H1 (cell line): ENCODE measurements at regions not wholly inside any gene's neighbourhood (a gene's known extent, or its start where the extent isn't known, plus 50 kb on each side); places are given as distances from the start of the nearest gene placed in this dataset.

Source experiments
- CTCF ChIA-PET: fragments of 300-600 bp; sonication (Branson Sonifier 250); formaldehyde crosslinking; loops from one replicate; lab custom pipeline; 2021; ENCODE audit not compliant: partially characterized antibody; lab: Charles Lee
- POLR2A ChIA-PET: fragments of 300-600 bp; sonication (Branson Sonifier 250); formaldehyde crosslinking; loops from one replicate; lab custom pipeline; 2021; ENCODE audit warnings: inconsistent platforms; ENCODE audit not compliant: partially characterized antibody; lab: Charles Lee
- DNase-seq, 2 experiments: peaks; one replicate each; pipeline versions ENCODE4 v3.0.0 to v3.0.0-alpha.2; 2010 to 2022; ENCODE audit warnings: low spot score in 2 of 2, low read depth in 1 of 2, mixed read lengths in 1 of 2
- FAIRE-seq: peaks from 2 replicates; lab custom pipeline; 2011; peaks lifted over from hg19 to GRCh38; lab: Jason Lieb, UNC
- H2AFZ ChIP-seq: 2 replicates; pipeline ENCODE4 v1.8.1; 2012; ENCODE audit warnings: low read length, inconsistent platforms
- H2AK5ac ChIP-seq: 2 replicates; pipeline ENCODE4 v1.6.1; 2013; ENCODE audit warnings: low read depth, low read length
- H2BK120ac ChIP-seq: replicated peaks from 2 replicates; pipeline ENCODE3; 2013; ENCODE audit warnings: low read depth, low read length, inconsistent platforms
- H2BK12ac ChIP-seq: 2 replicates; pipeline ENCODE4 v1.6.1; 2013; ENCODE audit warnings: low read depth, low read length
- H2BK15ac ChIP-seq: 2 replicates; pipeline ENCODE4 v1.6.1; 2013; ENCODE audit warnings: low read length
- H2BK20ac ChIP-seq: 2 replicates; pipeline ENCODE4 v1.6.1; 2013; ENCODE audit warnings: low read length
- H2BK5ac ChIP-seq: 2 replicates; pipeline ENCODE4 v1.6.1; 2013; ENCODE audit warnings: low read depth, low read length
- H3K14ac ChIP-seq: 2 replicates; pipeline ENCODE4 v1.6.1; 2013; ENCODE audit warnings: inconsistent platforms; ENCODE audit not compliant: insufficient read length
- H3K18ac ChIP-seq: 2 replicates; pipeline ENCODE4 v1.6.1; 2013; ENCODE audit warnings: low read length; ENCODE audit errors: extremely low read depth
- H3K23ac ChIP-seq: 2 replicates; pipeline ENCODE4 v1.6.1; 2013; ENCODE audit warnings: inconsistent platforms; ENCODE audit not compliant: insufficient read length
- H3K23me2 ChIP-seq: 2 replicates; pipeline ENCODE4 v1.6.1; 2013; ENCODE audit warnings: low read depth, low read length
- H3K27ac ChIP-seq: 2 replicates; pipeline ENCODE4 v1.6.1; 2011; ENCODE audit warnings: low read depth, low read length, inconsistent platforms
- H3K27me3 ChIP-seq, 4 experiments: replicated peaks in 1 of 4; 1 replicate in 1 of 4; 2 replicates in 3 of 4; pipeline versions ENCODE4 v1.6.1 to v1.8.1; 2011 to 2013; ENCODE audit warnings: low read length in 3 of 4, mild to moderate bottlenecking in 3 of 4, inconsistent platforms in 2 of 4, mixed read lengths in 2 of 4, moderate library complexity in 1 of 4; ENCODE audit not compliant: control insufficient read depth in 3 of 4, insufficient read depth in 3 of 4; ENCODE audit errors: extremely low read depth in 1 of 4
- H3K36me3 ChIP-seq, 4 experiments: 2 replicates each; pipeline versions ENCODE4 v1.6.1 to v1.8.1; 2011 to 2013; ENCODE audit warnings: mild to moderate bottlenecking in 4 of 4, low read length in 3 of 4, moderate library complexity in 2 of 4, control low read depth in 1 of 4, inconsistent platforms in 1 of 4; ENCODE audit not compliant: insufficient read depth in 4 of 4, control insufficient read depth in 2 of 4
- H3K4ac ChIP-seq: replicated peaks from 2 replicates; pipeline ENCODE3; 2013; ENCODE audit warnings: low read length, low read depth, mixed read lengths, inconsistent platforms; ENCODE audit not compliant: insufficient read length
- H3K4me1 ChIP-seq, 4 experiments: replicated peaks in 1 of 4; 1 replicate in 1 of 4; 2 replicates in 3 of 4; pipeline versions ENCODE4 v1.6.1 to v1.8.1; 2011 to 2013; ENCODE audit warnings: low read length in 3 of 4, inconsistent platforms in 2 of 4, mixed read lengths in 1 of 4; ENCODE audit not compliant: insufficient read depth in 4 of 4, control insufficient read depth in 3 of 4
- H3K4me2 ChIP-seq, 2 experiments: 2 replicates each; pipeline versions ENCODE4 v1.6.1 to v1.8.1; 2011 to 2013; ENCODE audit warnings: low read depth in 2 of 2, low read length in 2 of 2, control low read depth in 1 of 2, inconsistent platforms in 1 of 2, mild to moderate bottlenecking in 1 of 2; ENCODE audit not compliant: insufficient read depth in 1 of 2
- H3K4me3 ChIP-seq, 4 experiments: fragments of 200-600, 300-600 bp in 1 of 4; sonication (generic), shearing (Covaris generic), sonication (Bioruptor Twin) in 1 of 4; 2 replicates each; pipeline versions ENCODE4 v1.5.1 to v1.8.1; 2011 to 2016; ENCODE audit warnings: low read length in 4 of 4, low read depth in 3 of 4, control low read depth in 2 of 4, inconsistent platforms in 2 of 4, mild to moderate bottlenecking in 2 of 4, mixed read lengths in 1 of 4, moderate library complexity in 1 of 4; ENCODE audit not compliant: insufficient read depth in 2 of 4; ENCODE audit errors: extremely low read depth in 1 of 4
- H3K56ac ChIP-seq: replicated peaks from 2 replicates; pipeline ENCODE3; 2013; ENCODE audit warnings: low read depth, mild to moderate bottlenecking, mixed read lengths, low read length, inconsistent platforms; ENCODE audit not compliant: insufficient read length
- H3K79me1 ChIP-seq: 2 replicates; pipeline ENCODE4 v1.6.1; 2013; ENCODE audit warnings: low read depth, low read length, control low read depth
- H3K79me2 ChIP-seq, 2 experiments: 2 replicates each; pipeline versions ENCODE4 v1.6.1 to v1.8.1; 2012 to 2013; ENCODE audit warnings: low read length in 2 of 2, mild to moderate bottlenecking in 2 of 2, inconsistent platforms in 1 of 2; ENCODE audit not compliant: insufficient read depth in 2 of 2, control insufficient read depth in 1 of 2
- H3K9ac ChIP-seq, 4 experiments: replicated peaks in 1 of 4; 1 replicate in 1 of 4; 2 replicates in 3 of 4; pipeline versions ENCODE4 v1.6.1 to v1.8.1; 2011 to 2013; ENCODE audit warnings: low read depth in 3 of 4, low read length in 3 of 4, control low read depth in 2 of 4, mild to moderate bottlenecking in 2 of 4, moderate library complexity in 2 of 4, inconsistent platforms in 1 of 4; ENCODE audit errors: extremely low read depth in 1 of 4
- H3K9me3 ChIP-seq, 2 experiments: 2 replicates each; pipeline versions ENCODE4 v1.6.1 to v1.8.1; 2012 to 2013; ENCODE audit warnings: mild to moderate bottlenecking in 2 of 2, moderate library complexity in 2 of 2, control low read depth in 1 of 2, inconsistent platforms in 1 of 2, low read depth in 1 of 2, low read length in 1 of 2, mixed read lengths in 1 of 2; ENCODE audit not compliant: insufficient read depth in 2 of 2
- H4K20me1 ChIP-seq, 2 experiments: replicated peaks in 1 of 2; 2 replicates each; pipeline versions ENCODE3 to v1.8.1; 2011 to 2013; ENCODE audit warnings: inconsistent platforms in 2 of 2, low read length in 2 of 2, mild to moderate bottlenecking in 1 of 2; ENCODE audit not compliant: insufficient read depth in 2 of 2, control insufficient read depth in 1 of 2
- H4K5ac ChIP-seq: 2 replicates; pipeline ENCODE4 v1.6.1; 2013; ENCODE audit warnings: low read length, low read depth, mixed read lengths, inconsistent platforms; ENCODE audit not compliant: insufficient read length
- H4K8ac ChIP-seq: 2 replicates; pipeline ENCODE4 v1.8.0; 2013; ENCODE audit warnings: mild to moderate bottlenecking, moderate library complexity, low read length, inconsistent platforms; ENCODE audit not compliant: insufficient read depth; ENCODE audit errors: extremely low read depth
- H4K91ac ChIP-seq: replicated peaks from 2 replicates; pipeline ENCODE3; 2013; ENCODE audit warnings: low read length, mixed read lengths, inconsistent platforms; ENCODE audit not compliant: insufficient read length
- CBX8 ChIP-seq: fragments of 300-800, 300-1000 bp; sonication (generic); IDR thresholded peaks from 2 replicates; pipeline ENCODE4 v1.7.1; 2016; ENCODE audit warnings: low read depth, low read length, borderline replicate concordance
- CEBPB ChIP-seq: IDR thresholded peaks from 2 replicates; pipeline ENCODE4 v1.6.1; 2012; ENCODE audit warnings: low read depth, low read length
- CHD1 ChIP-seq: IDR thresholded peaks from 2 replicates; pipeline ENCODE4 v1.6.1; 2012; ENCODE audit warnings: low read depth, low read length, improper control_type of control experiment
- CHD2 ChIP-seq: IDR thresholded peaks from 2 replicates; pipeline ENCODE4 v1.6.1; 2012; ENCODE audit warnings: low read length, improper control_type of control experiment
- EGR1 ChIP-seq: IDR thresholded peaks from 2 replicates; pipeline ENCODE4 v1.6.1; 2011; ENCODE audit warnings: low read depth, low read length, borderline replicate concordance
- MAX ChIP-seq: IDR thresholded peaks from 2 replicates; pipeline ENCODE4 v1.6.1; 2012; ENCODE audit warnings: inconsistent platforms
- NANOG ChIP-seq: IDR thresholded peaks from 2 replicates; pipeline ENCODE4 v1.6.1; 2011; ENCODE audit warnings: low read length, low read depth, mild to moderate bottlenecking, inconsistent platforms; ENCODE audit not compliant: insufficient read depth, poor library complexity, severe bottlenecking
- POLR2AphosphoS5 ChIP-seq: IDR thresholded peaks from 2 replicates; pipeline ENCODE4 v1.6.1; 2011; ENCODE audit warnings: low read depth, low read length
- RAD21 ChIP-seq, 2 experiments: IDR thresholded peaks in 1 of 2; conservative IDR thresholded peaks in 1 of 2; 2 replicates each; pipeline ENCODE4 v1.6.1; 2011; ENCODE audit warnings: low read depth in 2 of 2, low read length in 2 of 2, improper control_type of control experiment in 1 of 2, inconsistent platforms in 1 of 2, mild to moderate bottlenecking in 1 of 2, moderate library complexity in 1 of 2
- RBBP5 ChIP-seq: IDR thresholded peaks from 2 replicates; pipeline ENCODE4 v1.7.1; 2012; ENCODE audit warnings: low read depth, mild to moderate bottlenecking, inconsistent platforms, low read length, moderate library complexity, borderline replicate concordance
- WGBS, 2 experiments: shearing (Covaris generic) in 1 of 2; methylation state at CpG; one replicate each; pipeline versions ENCODE4 v1.1.6 to v1.1.7; 2013 to 2015; ENCODE audit warnings: low lambda C conversion rate in 2 of 2, mixed read lengths in 2 of 2, inconsistent platforms in 1 of 2, low coverage in 1 of 2, missing lambda C conversion rate in 1 of 2; ENCODE audit not compliant: insufficient replicate concordance in 2 of 2, insufficient coverage in 1 of 2, insufficient read length in 1 of 2; ENCODE audit errors: extremely low coverage in 1 of 2, missing lambda C conversion rate in 1 of 2; 5-methylcytosine and 5-hydroxymethylcytosine counted together

- no peak overlapping the region for H2BK5ac ChIP-seq
- H2BK120ac ChIP-seq = no peak overlapping the region
- no peak overlapping the region for H2AFZ ChIP-seq
- no peak overlapping the region for H3K27ac ChIP-seq
- no peaks in the 10 kb centered on the region for H3K36me3 ChIP-seq
- H4K91ac ChIP-seq = no peak overlapping the region
- TF ChIP-seq POLR2AphosphoS5 (no peak), RBBP5 (no peak), CEBPB (no peak), EGR1 (no peak), CBX8 (no peak), MAX (no peak), RAD21 (IDR thresholded peaks at IDR 0.05 in 1 of 2, conservative IDR thresholded peaks at IDR 0.05 in 1 of 2; ENCODE audit: low read depth in 2 of 2, low read length in 2 of 2) (no peak), CHD2 (no peak), NANOG (no peak), CHD1 (no peak)
- TF ChIP-seq, all 59 proteins: peak for 0
- Histone ChIP-seq H3K14ac (no peak overlapping the region), H3K18ac (no peak overlapping the region), H4K5ac (no peak overlapping the region), H3K23ac (no peak overlapping the region), H3K79me2 (no peaks in the 10 kb centered on the region), H4K20me1 (no peaks in the 10 kb centered on the region), H3K4me3 (no peak overlapping the region), H3K79me1 (no peaks in the 10 kb centered on the region), H3K27me3 (no peaks in the 10 kb centered on the region), H3K23me2 (no peaks in the 10 kb centered on the region), H2BK15ac (no peak overlapping the region), H3K56ac (no peak overlapping the region), H3K9ac (no peak overlapping the region), H4K8ac (no peak overlapping the region), H2AK5ac (no peak overlapping the region), H3K4ac (no peak overlapping the region), H3K4me1 (no peaks in the 10 kb centered on the region), H2BK12ac (no peak overlapping the region), H2BK20ac (no peak overlapping the region), H3K9me3 (no peaks in the 10 kb centered on the region), H3K4me2 (no peak overlapping the region)
- DNase-seq (no peak), FAIRE-seq (no peak)
- WGBS, 2 experiments = 93% methylated on average over 1 of the region's 1 CpG; no CpG with 5 or more reads in 1 of the 2 experiments
- ChIA-PET POLR2A (no interaction called here), CTCF (no interaction called here)
These were observed 146.0 kb upstream of the GNAI1 start for GRCh38 chr7:79988653-79989052.
